Liver (tissue), 8 donors: ENCODE measurements at regions not wholly inside any gene's neighbourhood (a gene's known extent, or its start where the extent isn't known, plus 50 kb on each side); places are given as distances from the start of the nearest gene placed in this dataset.

Source experiments
- DNase-seq: peaks from one replicate; pipeline ENCODE4 v3.0.0-alpha.2; 2017; ENCODE audit warnings: low spot score
- H3K27ac ChIP-seq, 2 donors: one replicate each; pipeline ENCODE4 v1.7.0; 2013; ENCODE audit warnings: inconsistent platforms in 2 of 2, low read length in 2 of 2, control low read depth in 1 of 2, low read depth in 1 of 2, mild to moderate bottlenecking in 1 of 2
- H3K27me3 ChIP-seq, 4 donors: one replicate each; pipeline versions ENCODE4 v1.6.1 to v1.7.0; 2013; ENCODE audit warnings: low read length in 3 of 4, inconsistent platforms in 1 of 4, mild to moderate bottlenecking in 1 of 4, moderate library complexity in 1 of 4; ENCODE audit not compliant: control insufficient read depth in 4 of 4, insufficient read depth in 4 of 4
- H3K36me3 ChIP-seq, 4 donors: one replicate each; pipeline versions ENCODE4 v1.6.1 to v1.7.0; 2013; ENCODE audit warnings: low read length in 3 of 4, mild to moderate bottlenecking in 3 of 4, low read depth in 1 of 4, moderate library complexity in 1 of 4; ENCODE audit not compliant: control insufficient read depth in 4 of 4, insufficient read depth in 3 of 4
- H3K4me1 ChIP-seq, 4 donors: one replicate each; pipeline versions ENCODE4 v1.6.1 to v1.7.0; 2013; ENCODE audit warnings: low read length in 3 of 4, mild to moderate bottlenecking in 3 of 4, moderate library complexity in 1 of 4; ENCODE audit not compliant: control insufficient read depth in 4 of 4, insufficient read depth in 4 of 4
- H3K4me3 ChIP-seq, 3 donors: one replicate each; pipeline versions ENCODE4 v1.6.1 to v1.7.0; 2013; ENCODE audit warnings: low read length in 3 of 3, control low read depth in 1 of 3, low read depth in 1 of 3, mild to moderate bottlenecking in 1 of 3
- H3K9ac ChIP-seq, 2 donors: one replicate each; pipeline ENCODE4 v1.7.0; 2013; ENCODE audit warnings: low read length in 2 of 2, mild to moderate bottlenecking in 2 of 2, moderate library complexity in 2 of 2, control low read depth in 1 of 2, low read depth in 1 of 2
- H3K9me3 ChIP-seq, 4 donors: one replicate each; pipeline versions ENCODE4 v1.6.1 to v1.7.0; 2013; ENCODE audit warnings: low read length in 3 of 4; ENCODE audit not compliant: control insufficient read depth in 4 of 4
- EGR1 ChIP-seq, 2 donors: IDR thresholded peaks; 2 replicates each; pipeline ENCODE4 v1.6.1; 2016 to 2018; ENCODE audit warnings: antibody characterized with exemption in 2 of 2, low read depth in 2 of 2
- FOXA1 ChIP-seq: IDR thresholded peaks from 2 replicates; pipeline ENCODE4 v1.6.1; 2016; ENCODE audit warnings: antibody characterized with exemption
- FOXA2 ChIP-seq: IDR thresholded peaks from 2 replicates; pipeline ENCODE4 v1.6.1; 2016; ENCODE audit warnings: antibody characterized with exemption
- GABPA ChIP-seq, 2 donors: IDR thresholded peaks in 1 of 2; conservative IDR thresholded peaks in 1 of 2; 2 replicates each; pipeline ENCODE4 v1.6.1; 2016; ENCODE audit warnings: antibody characterized with exemption in 2 of 2, mild to moderate bottlenecking in 1 of 2, moderate library complexity in 1 of 2
- JUND ChIP-seq, 2 donors: IDR thresholded peaks; 2 replicates each; pipeline ENCODE4 v1.6.1; 2016; ENCODE audit warnings: antibody characterized with exemption in 2 of 2
- NR2F2 ChIP-seq: IDR thresholded peaks from 2 replicates; pipeline ENCODE4 v1.6.1; 2016; ENCODE audit warnings: antibody characterized with exemption
- RAD21 ChIP-seq, 2 donors: IDR thresholded peaks; 2 replicates each; pipeline ENCODE4 v1.6.1; 2016; ENCODE audit warnings: antibody characterized with exemption in 2 of 2, mild to moderate bottlenecking in 2 of 2
- RXRA ChIP-seq, 2 donors: IDR thresholded peaks; 2 replicates each; pipeline ENCODE4 v1.6.1; 2017 to 2018; ENCODE audit warnings: antibody characterized with exemption in 2 of 2, mild to moderate bottlenecking in 1 of 2
- SP1 ChIP-seq: IDR thresholded peaks from 2 replicates; pipeline ENCODE4 v1.6.1; 2018; ENCODE audit warnings: antibody characterized with exemption, mild to moderate bottlenecking
- TAF1 ChIP-seq: conservative IDR thresholded peaks from 2 replicates; pipeline ENCODE4 v1.6.1; 2016; ENCODE audit warnings: antibody characterized with exemption, mild to moderate bottlenecking
- YY1 ChIP-seq: IDR thresholded peaks from 2 replicates; pipeline ENCODE4 v1.6.1; 2016; ENCODE audit warnings: antibody characterized with exemption, mild to moderate bottlenecking
- WGBS: extraction: QIAGEN DNeasy Blood & Tissue Kit; methylation state at CpG from one replicate; pipeline ENCODE4 v1.1.7; 2013; 5-methylcytosine and 5-hydroxymethylcytosine counted together
- TF ChIP-seq, protein P1 (sequence below): fragments of 150-350 bp; IDR thresholded peaks from 2 replicates; pipeline ENCODE4 v1.5.1; 2017; ENCODE audit warnings: improper control_type of control experiment, low read depth, low read length; ENCODE audit not compliant: missing input control
- TF ChIP-seq, protein P2 (sequence below): IDR thresholded peaks from 2 replicates; pipeline ENCODE4 v1.6.1; 2016; ENCODE audit warnings: antibody characterized with exemption
- TF ChIP-seq, protein P3 (sequence below): IDR thresholded peaks from 2 replicates; pipeline ENCODE4 v1.6.1; 2016; ENCODE audit warnings: antibody characterized with exemption
- TF ChIP-seq, protein P4 (sequence below): IDR thresholded peaks from 2 replicates; pipeline ENCODE4 v1.6.1; 2016; ENCODE audit warnings: antibody characterized with exemption, mild to moderate bottlenecking
- TF ChIP-seq, protein P5 (sequence below): IDR thresholded peaks from 2 replicates; pipeline ENCODE4 v1.6.1; 2016; ENCODE audit warnings: antibody characterized with exemption
- donor health status: healthy.
- donor health status: healthy.
- donor health status: healthy.
- donor health status: healthy.
- donor health status: healthy.

DNA sequence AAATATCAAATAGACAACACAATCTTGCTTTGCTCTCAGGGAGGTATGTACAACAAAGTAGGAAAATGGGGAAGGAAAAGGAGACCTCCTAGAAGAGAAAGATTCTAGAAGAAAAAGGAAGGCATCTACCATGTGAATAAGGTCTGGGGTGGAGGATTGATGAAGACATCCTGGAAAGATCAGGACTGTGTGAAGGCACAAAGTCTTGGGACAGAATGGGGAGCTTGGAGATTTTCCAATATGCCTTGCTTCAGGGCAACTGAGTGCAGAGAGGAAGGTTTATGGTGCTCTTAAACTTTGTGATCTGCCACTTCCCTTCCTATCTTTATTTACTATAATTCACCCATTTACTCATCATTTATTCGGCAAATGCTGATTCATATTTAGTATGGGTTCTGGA is 352.0 kb downstream of the PLPP3 start:
- Histone ChIP-seq H3K4me1 (no peaks in the 10 kb centered on the region), H3K27ac (no peak overlapping the region), H3K36me3 (no peaks in the 10 kb centered on the region), H3K27me3 (no peaks in the 10 kb centered on the region), H3K9ac (no peak overlapping the region), H3K9me3 (no peaks in the 10 kb centered on the region), H3K4me3 (no peak overlapping the region)
- no peak for DNase-seq
- WGBS: 98% methylated on average over 1 of the region's 1 CpG
- TF ChIP-seq NR2F2 (no peak), EGR1 (IDR thresholded peaks at IDR 0.05; ENCODE audit: low read depth in 2 of 2) (no peak), JUND (IDR thresholded peaks at IDR 0.05) (no peak), GABPA (IDR thresholded peaks at IDR 0.05 in 1 of 2, conservative IDR thresholded peaks at IDR 0.05 in 1 of 2) (no peak), TAF1 (no peak), RXRA (IDR thresholded peaks at IDR 0.05) (no peak), FOXA2 (no peak), SP1 (no peak), FOXA1 (no peak), YY1 (no peak), RAD21 (IDR thresholded peaks at IDR 0.05) (no peak)
- TF ChIP-seq, protein P1, sequence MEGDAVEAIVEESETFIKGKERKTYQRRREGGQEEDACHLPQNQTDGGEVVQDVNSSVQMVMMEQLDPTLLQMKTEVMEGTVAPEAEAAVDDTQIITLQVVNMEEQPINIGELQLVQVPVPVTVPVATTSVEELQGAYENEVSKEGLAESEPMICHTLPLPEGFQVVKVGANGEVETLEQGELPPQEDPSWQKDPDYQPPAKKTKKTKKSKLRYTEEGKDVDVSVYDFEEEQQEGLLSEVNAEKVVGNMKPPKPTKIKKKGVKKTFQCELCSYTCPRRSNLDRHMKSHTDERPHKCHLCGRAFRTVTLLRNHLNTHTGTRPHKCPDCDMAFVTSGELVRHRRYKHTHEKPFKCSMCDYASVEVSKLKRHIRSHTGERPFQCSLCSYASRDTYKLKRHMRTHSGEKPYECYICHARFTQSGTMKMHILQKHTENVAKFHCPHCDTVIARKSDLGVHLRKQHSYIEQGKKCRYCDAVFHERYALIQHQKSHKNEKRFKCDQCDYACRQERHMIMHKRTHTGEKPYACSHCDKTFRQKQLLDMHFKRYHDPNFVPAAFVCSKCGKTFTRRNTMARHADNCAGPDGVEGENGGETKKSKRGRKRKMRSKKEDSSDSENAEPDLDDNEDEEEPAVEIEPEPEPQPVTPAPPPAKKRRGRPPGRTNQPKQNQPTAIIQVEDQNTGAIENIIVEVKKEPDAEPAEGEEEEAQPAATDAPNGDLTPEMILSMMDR: no peak
- TF ChIP-seq, protein P2, sequence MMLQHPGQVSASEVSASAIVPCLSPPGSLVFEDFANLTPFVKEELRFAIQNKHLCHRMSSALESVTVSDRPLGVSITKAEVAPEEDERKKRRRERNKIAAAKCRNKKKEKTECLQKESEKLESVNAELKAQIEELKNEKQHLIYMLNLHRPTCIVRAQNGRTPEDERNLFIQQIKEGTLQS: no peak
- TF ChIP-seq, protein P3, sequence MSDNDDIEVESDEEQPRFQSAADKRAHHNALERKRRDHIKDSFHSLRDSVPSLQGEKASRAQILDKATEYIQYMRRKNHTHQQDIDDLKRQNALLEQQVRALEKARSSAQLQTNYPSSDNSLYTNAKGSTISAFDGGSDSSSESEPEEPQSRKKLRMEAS: no peak
- TF ChIP-seq, protein P4, sequence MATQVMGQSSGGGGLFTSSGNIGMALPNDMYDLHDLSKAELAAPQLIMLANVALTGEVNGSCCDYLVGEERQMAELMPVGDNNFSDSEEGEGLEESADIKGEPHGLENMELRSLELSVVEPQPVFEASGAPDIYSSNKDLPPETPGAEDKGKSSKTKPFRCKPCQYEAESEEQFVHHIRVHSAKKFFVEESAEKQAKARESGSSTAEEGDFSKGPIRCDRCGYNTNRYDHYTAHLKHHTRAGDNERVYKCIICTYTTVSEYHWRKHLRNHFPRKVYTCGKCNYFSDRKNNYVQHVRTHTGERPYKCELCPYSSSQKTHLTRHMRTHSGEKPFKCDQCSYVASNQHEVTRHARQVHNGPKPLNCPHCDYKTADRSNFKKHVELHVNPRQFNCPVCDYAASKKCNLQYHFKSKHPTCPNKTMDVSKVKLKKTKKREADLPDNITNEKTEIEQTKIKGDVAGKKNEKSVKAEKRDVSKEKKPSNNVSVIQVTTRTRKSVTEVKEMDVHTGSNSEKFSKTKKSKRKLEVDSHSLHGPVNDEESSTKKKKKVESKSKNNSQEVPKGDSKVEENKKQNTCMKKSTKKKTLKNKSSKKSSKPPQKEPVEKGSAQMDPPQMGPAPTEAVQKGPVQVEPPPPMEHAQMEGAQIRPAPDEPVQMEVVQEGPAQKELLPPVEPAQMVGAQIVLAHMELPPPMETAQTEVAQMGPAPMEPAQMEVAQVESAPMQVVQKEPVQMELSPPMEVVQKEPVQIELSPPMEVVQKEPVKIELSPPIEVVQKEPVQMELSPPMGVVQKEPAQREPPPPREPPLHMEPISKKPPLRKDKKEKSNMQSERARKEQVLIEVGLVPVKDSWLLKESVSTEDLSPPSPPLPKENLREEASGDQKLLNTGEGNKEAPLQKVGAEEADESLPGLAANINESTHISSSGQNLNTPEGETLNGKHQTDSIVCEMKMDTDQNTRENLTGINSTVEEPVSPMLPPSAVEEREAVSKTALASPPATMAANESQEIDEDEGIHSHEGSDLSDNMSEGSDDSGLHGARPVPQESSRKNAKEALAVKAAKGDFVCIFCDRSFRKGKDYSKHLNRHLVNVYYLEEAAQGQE: no peak
- TF ChIP-seq, protein P5, sequence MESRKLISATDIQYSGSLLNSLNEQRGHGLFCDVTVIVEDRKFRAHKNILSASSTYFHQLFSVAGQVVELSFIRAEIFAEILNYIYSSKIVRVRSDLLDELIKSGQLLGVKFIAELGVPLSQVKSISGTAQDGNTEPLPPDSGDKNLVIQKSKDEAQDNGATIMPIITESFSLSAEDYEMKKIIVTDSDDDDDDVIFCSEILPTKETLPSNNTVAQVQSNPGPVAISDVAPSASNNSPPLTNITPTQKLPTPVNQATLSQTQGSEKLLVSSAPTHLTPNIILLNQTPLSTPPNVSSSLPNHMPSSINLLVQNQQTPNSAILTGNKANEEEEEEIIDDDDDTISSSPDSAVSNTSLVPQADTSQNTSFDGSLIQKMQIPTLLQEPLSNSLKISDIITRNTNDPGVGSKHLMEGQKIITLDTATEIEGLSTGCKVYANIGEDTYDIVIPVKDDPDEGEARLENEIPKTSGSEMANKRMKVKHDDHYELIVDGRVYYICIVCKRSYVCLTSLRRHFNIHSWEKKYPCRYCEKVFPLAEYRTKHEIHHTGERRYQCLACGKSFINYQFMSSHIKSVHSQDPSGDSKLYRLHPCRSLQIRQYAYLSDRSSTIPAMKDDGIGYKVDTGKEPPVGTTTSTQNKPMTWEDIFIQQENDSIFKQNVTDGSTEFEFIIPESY: no peak
